Mesendoderm (in vitro differentiated cells): ENCODE measurements at regions not wholly inside any gene's neighbourhood (a gene's known extent, or its start where the extent isn't known, plus 50 kb on each side); places are given as distances from the start of the nearest gene placed in this dataset.

Experiments used
- DNase-seq: peaks from one replicate; pipeline ENCODE4 v3.0.0; 2013
- H2AK5ac ChIP-seq: 2 replicates; pipeline ENCODE4 v1.6.1; 2013; ENCODE audit warnings: low read length, inconsistent platforms
- H2BK120ac ChIP-seq: 2 replicates; pipeline ENCODE4 v1.6.1; 2013; ENCODE audit warnings: low read depth, mild to moderate bottlenecking, low read length, moderate library complexity, mixed read lengths
- H2BK15ac ChIP-seq: replicated peaks from 2 replicates; pipeline ENCODE4 v1.6.1; 2013; ENCODE audit warnings: low read depth, mild to moderate bottlenecking, moderate library complexity
- H2BK5ac ChIP-seq: 2 replicates; pipeline ENCODE4 v1.6.1; 2013; ENCODE audit warnings: low read length, inconsistent platforms
- H3K18ac ChIP-seq: 2 replicates; pipeline ENCODE4 v1.6.1; 2013; ENCODE audit warnings: mild to moderate bottlenecking, low read length, mixed read lengths
- H3K23ac ChIP-seq: one replicate; pipeline ENCODE4 v1.6.1; 2013; ENCODE audit warnings: low read length
- H3K27ac ChIP-seq: 2 replicates; pipeline ENCODE4 v1.5.1; 2013; ENCODE audit warnings: low read depth, mild to moderate bottlenecking, inconsistent platforms, low read length, moderate library complexity
- H3K27me3 ChIP-seq: 2 replicates; pipeline ENCODE4 v1.6.1; 2013; ENCODE audit warnings: low read length, control low read depth, mild to moderate bottlenecking, inconsistent platforms; ENCODE audit not compliant: insufficient read depth, poor library complexity
- H3K36me3 ChIP-seq: 2 replicates; pipeline ENCODE4 v1.6.1; 2013; ENCODE audit warnings: low read length, inconsistent platforms; ENCODE audit not compliant: control insufficient read depth, insufficient read depth
- H3K4ac ChIP-seq: one replicate; pipeline ENCODE4 v1.6.1; 2013; ENCODE audit warnings: low read depth, mild to moderate bottlenecking, low read length, moderate library complexity
- H3K4me1 ChIP-seq: 2 replicates; pipeline ENCODE4 v1.6.1; 2013; ENCODE audit warnings: low read depth, low read length, inconsistent platforms; ENCODE audit not compliant: control insufficient read depth
- H3K4me2 ChIP-seq: 2 replicates; pipeline ENCODE4 v1.6.1; 2013; ENCODE audit warnings: low read length
- H3K4me3 ChIP-seq: 2 replicates; pipeline ENCODE4 v1.5.1; 2013; ENCODE audit warnings: mild to moderate bottlenecking, low read length
- H3K56ac ChIP-seq: one replicate; pipeline ENCODE4 v1.6.1; 2013; ENCODE audit warnings: low read length
- H3K79me1 ChIP-seq: 2 replicates; pipeline ENCODE4 v1.6.1; 2013; ENCODE audit warnings: low read length, inconsistent platforms
- H3K79me2 ChIP-seq: 2 replicates; pipeline ENCODE4 v1.6.1; 2013; ENCODE audit warnings: mild to moderate bottlenecking, low read length; ENCODE audit not compliant: control insufficient read depth, insufficient read depth
- H3K9ac ChIP-seq: 2 replicates; pipeline ENCODE4 v1.6.1; 2013; ENCODE audit warnings: low read length, inconsistent platforms
- H4K5ac ChIP-seq: one replicate; pipeline ENCODE4 v1.6.1; 2013; ENCODE audit warnings: low read length
- H4K8ac ChIP-seq: one replicate; pipeline ENCODE4 v1.6.1; 2013; ENCODE audit warnings: low read depth, mild to moderate bottlenecking, control low read depth, low read length, moderate library complexity
- WGBS: extraction: QIAGEN DNeasy Blood & Tissue Kit; methylation state at CpG from one replicate; pipeline ENCODE4 v1.1.7; 2013; ENCODE audit warnings: low lambda C conversion rate, missing lambda C conversion rate; ENCODE audit not compliant: insufficient coverage; ENCODE audit errors: extremely low coverage; 5-methylcytosine and 5-hydroxymethylcytosine counted together

DNA sequence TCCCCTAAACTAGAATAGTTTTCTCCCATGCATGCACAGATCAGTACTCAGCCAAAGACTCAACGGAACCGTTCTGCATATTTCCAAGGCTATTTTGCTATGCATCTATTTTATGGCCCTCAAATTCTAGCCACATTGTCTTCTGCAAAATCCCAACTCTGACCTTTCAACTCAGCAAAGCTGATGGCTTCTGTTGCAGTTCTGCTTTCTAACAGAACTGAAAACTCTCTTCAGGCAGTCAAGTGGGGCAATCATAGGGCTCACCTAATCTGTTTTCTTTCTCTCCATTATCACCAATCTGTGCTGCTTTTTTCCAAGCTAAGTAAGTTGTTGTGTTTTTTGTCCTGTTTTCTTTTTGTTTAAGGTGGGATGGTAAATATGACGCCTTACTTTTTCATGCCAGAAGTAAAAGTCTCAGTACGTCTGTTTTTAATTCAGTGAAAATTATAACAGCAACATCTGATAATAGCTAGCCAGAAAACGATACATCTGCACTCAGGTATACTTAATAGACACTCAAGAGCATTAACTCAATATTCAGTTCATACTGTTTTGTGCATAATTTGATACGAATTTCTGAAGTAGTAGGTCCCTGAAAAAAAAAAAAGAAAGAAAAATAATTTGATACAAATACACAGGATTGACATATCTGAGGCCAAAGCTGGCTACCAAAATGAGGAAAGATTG, 454.3 kb downstream of the TLE1 start:
- H2BK15ac ChIP-seq: no peak overlapping the region
- H3K23ac ChIP-seq: no peak overlapping the region
- no peak overlapping the region for H2BK120ac ChIP-seq
- H3K4me1 ChIP-seq: no peaks in the 10 kb centered on the region
- H3K27ac ChIP-seq: no peak overlapping the region
- H3K4me2 ChIP-seq: no peak overlapping the region
- H2BK5ac ChIP-seq: no peak overlapping the region
- H3K4me3 ChIP-seq: no peak overlapping the region
- H2AK5ac ChIP-seq: no peak overlapping the region
- no peaks in the 10 kb centered on the region for H3K79me1 ChIP-seq
- no peaks in the 10 kb centered on the region for H3K27me3 ChIP-seq
- H4K8ac ChIP-seq: no peak overlapping the region
- H3K56ac ChIP-seq: no peak overlapping the region
- no CpG with 5 or more reads among the region's 6 CpGs for WGBS
- H3K36me3 ChIP-seq: no peaks in the 10 kb centered on the region
- no peak for DNase-seq
- H4K5ac ChIP-seq: no peak overlapping the region
- H3K79me2 ChIP-seq: no peaks in the 10 kb centered on the region
- no peak overlapping the region for H3K18ac ChIP-seq
- H3K9ac ChIP-seq: no peak overlapping the region
- H3K4ac ChIP-seq: no peak overlapping the region

DNA sequence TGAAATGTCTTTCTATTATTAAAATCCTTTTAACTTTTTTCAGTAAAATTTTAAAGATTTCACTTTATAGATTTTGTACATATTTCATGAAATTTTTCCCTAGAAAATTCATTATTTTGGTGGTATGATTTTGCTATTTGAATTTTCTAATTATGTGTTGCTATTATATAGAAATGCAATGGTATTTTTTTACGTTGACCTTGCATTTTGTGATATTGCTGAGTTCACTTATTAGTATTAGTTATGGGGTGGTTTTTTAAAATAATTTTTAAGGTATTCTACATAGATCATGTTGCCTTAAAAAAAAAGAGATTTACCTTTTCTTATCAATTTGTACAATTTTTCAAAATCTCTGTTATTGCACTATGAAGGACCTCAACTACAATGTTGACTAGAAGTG, 458.3 kb downstream of the TLE1 start:
- Histone ChIP-seq H3K4me2 (no peak overlapping the region), H3K27ac (no peak overlapping the region), H2BK5ac (no peak overlapping the region), H4K5ac (no peak overlapping the region), H3K18ac (no peak overlapping the region), H3K56ac (no peak overlapping the region), H2BK120ac (no peak overlapping the region), H3K4me1 (no peaks in the 10 kb centered on the region), H3K9ac (no peak overlapping the region), H3K36me3 (no peaks in the 10 kb centered on the region), H3K79me2 (no peaks in the 10 kb centered on the region), H3K79me1 (no peaks in the 10 kb centered on the region), H2AK5ac (no peak overlapping the region), H2BK15ac (no peak overlapping the region), H3K23ac (no peak overlapping the region), H3K27me3 (no peaks in the 10 kb centered on the region), H3K4me3 (no peak overlapping the region), H3K4ac (no peak overlapping the region), H4K8ac (no peak overlapping the region)
- no peak for DNase-seq
- WGBS: no CpG with 5 or more reads among the region's 1 CpG

- WGBS: no CpG with 5 or more reads among the region's 6 CpGs
- no peak overlapping the region for H3K4me2 ChIP-seq
- no peak overlapping the region for H2BK120ac ChIP-seq
- no peaks in the 10 kb centered on the region for H3K27me3 ChIP-seq
- H3K18ac ChIP-seq: peak overlapping the region; percentile 13
- H2BK15ac ChIP-seq: no peak overlapping the region
- no peak overlapping the region for H3K4me3 ChIP-seq
- no peaks in the 10 kb centered on the region for H3K79me1 ChIP-seq
- no peak for DNase-seq
- no peak overlapping the region for H3K27ac ChIP-seq
- H3K9ac ChIP-seq: no peak overlapping the region
- H3K23ac ChIP-seq: no peak overlapping the region
- H4K5ac ChIP-seq: no peak overlapping the region
- H4K8ac ChIP-seq: no peak overlapping the region
- no peak overlapping the region for H2BK5ac ChIP-seq
- H2AK5ac ChIP-seq: no peak overlapping the region
- H3K56ac ChIP-seq: no peak overlapping the region
- H3K36me3 ChIP-seq: no peaks in the 10 kb centered on the region
- no peaks in the 10 kb centered on the region for H3K79me2 ChIP-seq
- no peak overlapping the region for H3K4ac ChIP-seq
- H3K4me1 ChIP-seq: no peaks in the 10 kb centered on the region
Measured at GRCh38 chr9:81227507-81228245, 461.7 kb downstream of the TLE1 start.

DNA sequence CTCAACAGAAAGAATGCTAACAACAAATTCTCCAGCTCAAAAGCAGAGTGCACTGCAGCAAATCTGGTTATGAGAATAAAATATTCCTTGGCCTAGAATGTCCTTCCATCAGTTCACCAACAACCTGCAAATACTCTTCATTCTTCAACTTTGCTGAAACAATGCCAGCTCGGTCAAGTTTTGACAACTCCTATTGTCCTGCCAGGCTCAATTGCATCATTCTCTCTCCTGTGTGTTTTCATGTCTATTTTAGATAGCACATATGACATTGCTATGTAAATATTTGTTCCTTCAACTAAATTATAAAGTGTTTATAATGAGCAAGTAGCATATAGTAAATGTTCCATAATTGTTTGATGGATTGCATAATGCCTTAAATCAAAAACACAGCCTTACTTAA, 463.8 kb downstream of the TLE1 start:
- H3K27me3 ChIP-seq: no peaks in the 10 kb centered on the region
- H4K8ac ChIP-seq: no peak overlapping the region
- H3K4me1 ChIP-seq: no peaks in the 10 kb centered on the region
- no peak overlapping the region for H3K56ac ChIP-seq
- no peak overlapping the region for H3K18ac ChIP-seq
- no peaks in the 10 kb centered on the region for H3K36me3 ChIP-seq
- no peak overlapping the region for H3K9ac ChIP-seq
- no peaks in the 10 kb centered on the region for H3K79me2 ChIP-seq
- H3K79me1 ChIP-seq: no peaks in the 10 kb centered on the region
- H3K4ac ChIP-seq: no peak overlapping the region
- WGBS: no CpG with 5 or more reads among the region's 1 CpG
- H2BK5ac ChIP-seq: no peak overlapping the region
- H2BK15ac ChIP-seq: no peak overlapping the region
- H3K4me3 ChIP-seq: no peak overlapping the region
- no peak overlapping the region for H3K23ac ChIP-seq
- peak; percentile 8 for DNase-seq
- no peak overlapping the region for H4K5ac ChIP-seq
- H3K4me2 ChIP-seq: no peak overlapping the region
- H2AK5ac ChIP-seq: no peak overlapping the region
- H2BK120ac ChIP-seq: no peak overlapping the region
- H3K27ac ChIP-seq: no peak overlapping the region

DNA sequence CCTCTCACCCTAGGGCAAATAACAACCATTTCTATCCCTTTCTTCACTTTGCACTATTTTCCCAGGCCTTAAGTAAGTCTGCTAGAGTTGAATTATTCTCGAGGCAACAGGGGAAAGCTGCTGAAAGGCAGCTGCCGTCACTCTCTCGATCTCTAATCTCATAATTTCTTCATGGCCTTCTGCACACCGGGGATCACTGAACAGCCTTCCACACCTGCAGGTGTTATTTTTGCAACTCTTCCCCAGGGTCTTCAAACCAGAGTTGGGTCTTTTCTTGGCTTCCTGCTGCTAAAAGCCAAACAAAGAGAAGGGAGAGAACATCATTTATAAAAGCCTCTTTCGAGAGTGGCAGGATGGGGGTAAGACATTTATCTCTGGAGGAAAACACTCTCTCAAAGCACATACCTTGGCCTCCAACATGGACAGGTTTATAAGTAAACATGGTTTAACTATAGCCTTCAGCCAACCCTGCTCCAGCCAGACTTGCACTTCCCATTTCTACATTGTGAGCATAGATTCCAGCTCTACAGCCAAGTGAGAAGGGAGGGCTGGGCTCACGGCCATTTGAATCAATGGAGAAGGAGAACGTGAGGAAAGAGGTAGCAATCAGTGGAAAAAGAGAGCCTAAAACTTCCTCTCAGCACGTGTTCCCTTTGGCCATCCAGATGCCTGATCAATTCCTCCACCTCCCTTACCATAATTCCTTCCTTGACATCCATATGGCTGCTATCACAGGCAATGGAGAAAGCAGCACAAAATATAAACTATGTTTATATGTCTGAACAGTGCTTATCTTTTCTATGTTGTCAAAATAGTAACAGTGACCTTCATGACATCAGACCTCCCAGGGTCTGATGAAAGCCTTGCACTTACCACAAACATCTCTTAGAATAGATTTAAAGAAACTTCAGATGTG, 464.9 kb downstream of the TLE1 start:
- Histone ChIP-seq H2BK15ac (no peak overlapping the region), H3K36me3 (no peaks in the 10 kb centered on the region), H3K4ac (no peak overlapping the region), H3K4me3 (no peak overlapping the region), H3K4me2 (no peak overlapping the region), H3K23ac (no peak overlapping the region), H3K18ac (no peak overlapping the region), H2BK5ac (no peak overlapping the region), H3K27ac (no peak overlapping the region), H3K4me1 (no peaks in the 10 kb centered on the region), H3K9ac (no peak overlapping the region), H4K5ac (no peak overlapping the region), H3K79me1 (no peaks in the 10 kb centered on the region), H2AK5ac (no peak overlapping the region), H3K56ac (no peak overlapping the region), H3K79me2 (no peaks in the 10 kb centered on the region), H3K27me3 (no peaks in the 10 kb centered on the region), H2BK120ac (no peak overlapping the region), H4K8ac (no peak overlapping the region)
- no CpG with 5 or more reads among the region's 8 CpGs for WGBS
- no peak for DNase-seq
